Fibroblast of pulmonary artery (primary cell): ENCODE measurements at regions not wholly inside any gene's neighbourhood (a gene's known extent, or its start where the extent isn't known, plus 50 kb on each side); places are given as distances from the start of the nearest gene placed in this dataset.

Experiments
- DNase-seq: peaks from one replicate; pipeline ENCODE4 v3.0.0-alpha.2; 2010; ENCODE audit warnings: low read depth
- H3K4me3 ChIP-seq: replicated peaks from 2 replicates; pipeline ENCODE4 v1.5.1; 2011; ENCODE audit warnings: low read depth, mild to moderate bottlenecking, control low read depth, low read length, moderate library complexity
- CTCF ChIP-seq: IDR thresholded peaks from 2 replicates; pipeline ENCODE4 v1.5.1; 2011; ENCODE audit warnings: mild to moderate bottlenecking, control low read depth, low read length, inconsistent platforms; ENCODE audit errors: missing control alignments

DNA sequence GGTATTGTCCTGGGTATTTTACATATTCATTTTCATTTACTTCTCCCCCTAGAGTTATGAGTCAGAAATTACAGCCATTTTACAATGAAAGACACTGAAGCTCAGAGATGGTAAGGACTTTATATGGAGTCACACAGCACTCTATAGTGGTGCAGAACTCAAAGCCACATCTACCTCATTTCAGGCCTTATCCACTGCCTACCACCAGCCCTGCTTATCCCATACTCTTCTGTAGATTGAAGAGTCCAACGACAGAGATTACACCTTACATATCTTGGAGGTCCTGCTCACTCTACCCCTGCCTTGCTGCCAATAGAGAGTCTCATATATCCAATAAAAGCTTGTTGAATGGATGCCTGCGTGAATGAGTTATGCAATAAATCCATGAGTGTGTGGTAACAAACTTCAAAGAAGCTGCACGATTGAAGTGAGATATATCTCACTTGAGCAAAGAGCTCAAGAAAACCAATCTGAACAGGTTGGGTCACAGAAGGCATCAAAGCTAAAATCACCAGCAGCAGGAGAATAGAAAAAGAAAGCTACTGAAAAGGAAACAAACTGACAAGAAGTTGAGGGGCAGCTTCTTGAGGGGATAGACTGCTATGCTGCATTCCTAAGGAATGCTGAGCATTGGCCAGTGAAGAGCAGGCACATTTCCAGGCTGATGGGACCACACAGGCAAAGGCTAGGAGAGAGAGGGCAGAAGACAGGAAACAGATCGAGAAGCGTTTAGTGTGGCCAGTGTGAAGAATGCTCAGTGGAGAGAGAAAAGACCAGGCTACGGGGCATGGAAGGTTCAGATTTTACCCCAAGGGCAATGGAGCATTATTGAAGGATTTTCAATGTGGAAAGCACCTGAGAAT lies 585.6 kb downstream of the DHX35 start:
- no peak for DNase-seq

GRCh38 chr20:39541136-39541803 lies 579.1 kb downstream of the DHX35 start:
- DNase-seq: no peak
- TF ChIP-seq CTCF: no peak
- no peak overlapping the region for H3K4me3 ChIP-seq

More for the DNA sequence above, 585.6 kb downstream of the DHX35 start:
- TF ChIP-seq CTCF: no peak
- H3K4me3 ChIP-seq: no peak overlapping the region

DNA sequence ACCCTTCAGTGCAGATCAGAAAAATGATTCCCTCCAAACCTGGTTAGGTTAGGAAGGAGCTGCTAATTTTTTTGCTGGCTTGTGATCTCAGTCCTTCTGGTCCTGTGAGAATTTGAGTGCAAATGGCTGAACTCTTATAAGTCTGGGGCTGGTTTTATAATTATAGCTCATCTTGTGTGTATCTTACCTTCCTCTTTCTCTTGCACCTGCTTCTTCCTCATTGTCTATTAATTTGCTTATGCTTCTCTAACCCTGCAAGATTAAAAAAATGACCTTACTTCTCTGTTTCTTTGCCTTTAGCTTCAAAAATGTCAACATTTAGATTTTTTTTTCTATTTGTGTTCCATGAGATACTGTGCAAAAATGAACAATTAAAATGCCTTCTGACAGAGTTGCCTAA lies 576.2 kb downstream of the DHX35 start:
- no peak for DNase-seq
- no peak for TF ChIP-seq CTCF
- H3K4me3 ChIP-seq: no peak overlapping the region

DNA sequence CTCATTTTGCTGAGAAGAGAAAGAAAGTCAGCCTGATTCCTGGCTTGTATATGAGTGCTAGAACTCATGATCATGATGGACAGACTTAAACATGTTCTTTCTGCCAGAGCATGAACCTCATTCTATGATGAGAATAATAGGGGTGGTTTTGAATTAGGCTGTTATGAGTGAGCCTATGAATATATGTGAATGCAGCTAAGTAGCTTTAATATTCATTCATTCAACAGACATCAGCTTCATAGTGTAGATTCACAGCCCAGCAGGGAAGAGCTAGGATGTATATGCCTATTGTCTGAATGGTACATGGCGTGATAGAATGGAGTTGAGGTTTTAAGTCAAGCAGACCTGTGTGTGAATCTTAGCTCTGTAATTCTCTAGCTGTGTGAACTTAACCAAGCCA lies 573.2 kb downstream of the DHX35 start:
- DNase-seq: no peak
- no peak for TF ChIP-seq CTCF
- H3K4me3 ChIP-seq: no peak overlapping the region

DNA sequence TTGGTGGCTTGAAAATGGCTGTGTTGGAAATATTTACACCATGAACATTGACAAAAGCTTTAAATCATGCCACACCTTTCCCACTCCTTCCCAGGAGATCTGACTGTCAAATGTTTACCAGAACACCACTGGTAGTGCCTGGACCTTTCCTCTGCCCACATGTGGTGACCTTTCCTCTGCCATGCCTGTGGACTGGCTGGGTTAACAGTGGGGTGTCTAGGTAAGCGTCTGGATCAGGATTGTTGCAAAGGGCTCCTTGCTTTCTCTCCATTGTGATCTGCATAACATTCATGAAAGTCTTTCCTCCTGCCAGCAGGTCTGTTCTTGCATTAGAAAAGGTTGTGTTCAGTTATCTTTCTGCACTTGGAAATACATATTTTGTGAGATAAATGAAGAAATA lies 572.7 kb downstream of the DHX35 start:
- no peak for DNase-seq
- TF ChIP-seq CTCF: no peak
- no peak overlapping the region for H3K4me3 ChIP-seq

- DNase-seq: no peak
- TF ChIP-seq CTCF: no peak
- H3K4me3 ChIP-seq: no peak overlapping the region
Measured at GRCh38 chr20:39533858-39534257, 571.7 kb downstream of the DHX35 start.

DNA sequence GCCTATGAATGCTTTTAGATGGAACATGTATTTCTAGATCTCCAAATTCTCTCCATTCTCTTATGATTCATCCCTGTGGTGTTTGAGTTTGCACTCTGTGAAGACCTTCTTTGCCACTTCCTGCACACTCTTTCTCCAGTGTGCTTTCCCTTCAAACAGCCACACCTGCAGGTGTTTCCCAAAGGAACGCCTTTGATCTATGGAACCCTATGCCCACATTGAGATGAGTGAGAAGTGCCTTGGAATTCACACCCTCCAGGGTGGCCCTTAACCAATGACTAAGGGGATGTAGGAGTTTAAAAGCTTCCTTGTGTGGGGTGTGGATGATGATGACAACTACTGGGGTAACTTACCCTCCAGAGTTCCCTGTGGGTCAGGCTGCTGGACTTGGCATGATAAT lies 570.1 kb downstream of the DHX35 start:
- no peak overlapping the region for H3K4me3 ChIP-seq
- TF ChIP-seq CTCF: no peak
- no peak for DNase-seq
